Esophagus squamous epithelium (tissue), 5 donors: ENCODE measurements at regions not wholly inside any gene's neighbourhood (a gene's known extent, or its start where the extent isn't known, plus 50 kb on each side); places are given as distances from the start of the nearest gene placed in this dataset.
"Not testable (repeated sequence)": the region's sequence is repeated elsewhere in the genome, so short reads cannot be mapped to it uniquely, and the experiment has no call there.

Experiments used
- DNase-seq: peaks from one replicate; lab custom pipeline; 2025; lab: John Stamatoyannopoulos, UW
- H3K27ac ChIP-seq, 4 donors: fragments of 200-600 bp; sonication (generic); one replicate each; pipeline ENCODE4 v1.5.1; 2016 to 2019; ENCODE audit warnings: mild to moderate bottlenecking in 1 of 4
- H3K27me3 ChIP-seq, 4 donors: fragments of 200-600 bp; sonication (generic); 1 replicate in 3 of 4; 2 replicates in 1 of 4; pipeline versions ENCODE4 v1.5.1 to v1.6.0; 2017 to 2021; ENCODE audit warnings: antibody characterized with exemption in 1 of 4
- H3K36me3 ChIP-seq, 3 donors: fragments of 200-600 bp; sonication (generic); one replicate each; pipeline ENCODE4 v1.5.1; 2016 to 2019
- H3K4me1 ChIP-seq, 3 donors: fragments of 200-600 bp; sonication (generic); one replicate each; pipeline ENCODE4 v1.5.1; 2017 to 2019
- H3K4me3 ChIP-seq, 4 donors: fragments of 200-600 bp; sonication (generic); 1 replicate in 3 of 4; 2 replicates in 1 of 4; pipeline ENCODE4 v1.5.1; 2016 to 2019; ENCODE audit warnings: mild to moderate bottlenecking in 2 of 4, moderate library complexity in 1 of 4
- H3K9me3 ChIP-seq, 3 donors: fragments of 200-600 bp; sonication (generic); one replicate each; pipeline ENCODE4 v1.5.1; 2016 to 2019
- POLR2A ChIP-seq, 4 donors: fragments of 450-650 bp; IDR thresholded peaks; one replicate each; pipeline ENCODE4 v1.6.1; 2017; ENCODE audit warnings: antibody characterized with exemption in 4 of 4, mild to moderate bottlenecking in 4 of 4, moderate library complexity in 3 of 4
- WGBS, 2 donors: methylation state at CpG; one replicate each; pipeline ENCODE4 v1.1.5; 2018; 5-methylcytosine and 5-hydroxymethylcytosine counted together
- intact Hi-C: fragments of 100-400 bp; cut with DNase I; formaldehyde crosslinking; loops from one replicate; pipeline ENCODE4 v1.15.0; 2022
- TF ChIP-seq, protein P1 (sequence below), 6 experiments: fragments of 450-650 bp in 4 of 6; fragments of 200-600 bp in 2 of 6; sonication (generic) in 2 of 6; IDR thresholded peaks; one replicate each; pipeline ENCODE4 v1.5.1; 2016 to 2019; ENCODE audit warnings: antibody characterized with exemption in 6 of 6, mild to moderate bottlenecking in 4 of 6, moderate library complexity in 4 of 6
- donor health status: DM: yes; HTN: yes; CAD: no.

DNA sequence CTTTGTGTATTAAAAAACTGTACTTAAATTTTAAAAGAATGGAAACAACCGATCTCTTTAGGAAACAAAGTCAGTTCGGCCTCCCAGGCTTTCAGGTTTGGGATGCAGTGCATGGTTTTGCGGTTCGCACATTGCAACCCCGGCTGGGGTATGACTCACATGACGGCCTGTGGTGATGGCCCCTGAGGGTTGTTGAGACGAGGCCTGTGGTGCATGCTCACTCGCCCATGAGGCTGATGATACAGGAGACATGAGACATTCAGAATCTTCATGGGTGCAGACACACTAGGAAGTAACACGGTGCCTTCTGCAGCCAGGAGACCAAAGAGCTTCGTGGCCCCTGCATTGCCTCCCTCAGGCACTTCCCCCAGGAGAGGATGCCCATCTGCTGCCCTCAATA lies 724.6 kb upstream of the SALL3 start:
- Histone ChIP-seq H3K9me3 (no peaks in the 10 kb centered on the region), H3K27me3 (no peaks in the 10 kb centered on the region), H3K4me3 (no peak overlapping the region), H3K27ac (no peak overlapping the region), H3K4me1 (no peaks in the 10 kb centered on the region), H3K36me3 (no peaks in the 10 kb centered on the region)
- 87 to 91% methylated on average over 8 to 9 of the region's 10 CpGs for WGBS, 2 donors
- no peak for DNase-seq
- intact Hi-C loops, result no loop called here
- TF ChIP-seq POLR2A (IDR thresholded peaks at IDR 0.05), result no peak
- TF ChIP-seq, protein P1, sequence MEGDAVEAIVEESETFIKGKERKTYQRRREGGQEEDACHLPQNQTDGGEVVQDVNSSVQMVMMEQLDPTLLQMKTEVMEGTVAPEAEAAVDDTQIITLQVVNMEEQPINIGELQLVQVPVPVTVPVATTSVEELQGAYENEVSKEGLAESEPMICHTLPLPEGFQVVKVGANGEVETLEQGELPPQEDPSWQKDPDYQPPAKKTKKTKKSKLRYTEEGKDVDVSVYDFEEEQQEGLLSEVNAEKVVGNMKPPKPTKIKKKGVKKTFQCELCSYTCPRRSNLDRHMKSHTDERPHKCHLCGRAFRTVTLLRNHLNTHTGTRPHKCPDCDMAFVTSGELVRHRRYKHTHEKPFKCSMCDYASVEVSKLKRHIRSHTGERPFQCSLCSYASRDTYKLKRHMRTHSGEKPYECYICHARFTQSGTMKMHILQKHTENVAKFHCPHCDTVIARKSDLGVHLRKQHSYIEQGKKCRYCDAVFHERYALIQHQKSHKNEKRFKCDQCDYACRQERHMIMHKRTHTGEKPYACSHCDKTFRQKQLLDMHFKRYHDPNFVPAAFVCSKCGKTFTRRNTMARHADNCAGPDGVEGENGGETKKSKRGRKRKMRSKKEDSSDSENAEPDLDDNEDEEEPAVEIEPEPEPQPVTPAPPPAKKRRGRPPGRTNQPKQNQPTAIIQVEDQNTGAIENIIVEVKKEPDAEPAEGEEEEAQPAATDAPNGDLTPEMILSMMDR (IDR thresholded peaks at IDR 0.05), result no peak

DNA sequence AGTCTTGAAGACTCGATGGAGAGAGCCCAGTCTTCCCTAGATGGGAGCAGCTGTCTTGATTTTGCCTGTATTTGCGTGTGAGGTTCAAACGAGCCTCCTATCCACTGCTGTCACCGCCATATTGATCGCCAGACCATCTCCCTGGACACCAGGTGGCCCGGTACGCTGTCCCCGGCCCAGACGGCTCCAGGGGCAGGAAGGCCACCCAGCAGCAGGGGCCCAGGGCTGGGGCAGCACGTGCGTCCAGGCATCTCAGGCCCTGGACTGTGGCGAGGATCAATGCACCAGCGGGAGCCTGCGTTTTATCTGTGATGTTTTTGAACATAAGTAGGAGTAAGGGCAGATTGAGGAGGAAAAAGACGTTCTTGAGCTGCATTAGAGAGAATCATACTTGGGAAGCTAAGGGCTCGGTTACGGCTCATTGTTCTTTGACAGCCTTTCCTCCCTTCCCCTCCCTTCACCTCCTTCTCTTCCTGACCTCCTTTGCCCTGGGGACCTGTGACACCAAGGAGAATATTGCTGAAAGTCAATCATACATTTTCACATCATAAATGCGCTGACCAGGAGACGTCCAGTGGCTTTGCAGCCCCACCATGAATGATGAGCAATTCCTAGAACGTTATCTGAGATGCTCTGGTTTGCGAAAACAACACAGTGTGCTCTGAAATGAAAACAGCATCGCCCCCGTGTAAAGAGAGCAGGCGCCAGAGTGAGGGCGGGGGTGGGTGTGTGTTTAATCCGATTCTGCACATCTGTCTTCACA lies 711.2 kb upstream of the SALL3 start:
- Histone ChIP-seq H3K27me3 (no peaks in the 10 kb centered on the region), H3K9me3 (no peaks in the 10 kb centered on the region), H3K4me1 (no peaks in the 10 kb centered on the region), H3K36me3 (no peaks in the 10 kb centered on the region), H3K27ac (no peak overlapping the region), H3K4me3 (no peak overlapping the region)
- DNase-seq, result no peak
- intact Hi-C loops, result no loop called here
- 71 to 83% methylated on average over 17 of the region's 26 CpGs for WGBS, 2 donors
- no peak for TF ChIP-seq POLR2A (IDR thresholded peaks at IDR 0.05)
- TF ChIP-seq, protein P1 (IDR thresholded peaks at IDR 0.05), result no peak

DNA sequence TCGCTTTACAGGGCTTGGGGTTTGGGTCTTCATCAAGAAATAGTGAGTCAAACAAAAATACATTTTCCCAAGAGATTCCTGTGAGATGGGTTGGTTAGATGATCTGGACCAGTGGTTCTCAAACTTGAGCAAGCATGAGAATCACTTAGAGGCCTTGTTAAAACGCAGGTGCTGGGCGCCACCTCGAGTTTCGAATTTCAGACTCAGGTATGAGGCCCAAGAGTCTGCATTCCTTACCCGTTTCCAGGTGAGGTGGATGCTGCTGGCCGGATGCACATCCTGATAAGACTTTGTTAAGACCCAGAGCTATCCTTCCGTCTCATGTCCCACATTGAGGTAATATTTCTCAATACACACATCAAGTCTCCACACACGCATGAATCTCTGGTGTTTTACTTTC lies 707.8 kb upstream of the SALL3 start:
- WGBS, 2 donors, result 80 to 86% methylated on average over 9 of the region's 9 CpGs
- peaks cover 0 to 7% (median 0%) of the 10 kb centered on the region in 3 donors for H3K9me3 ChIP-seq
- TF ChIP-seq, protein P1 (IDR thresholded peaks at IDR 0.05), result no peak
- no peak for TF ChIP-seq POLR2A (IDR thresholded peaks at IDR 0.05)
- intact Hi-C loops, result no loop called here
- no peaks in the 10 kb centered on the region for H3K36me3 ChIP-seq
- no peaks in the 10 kb centered on the region for H3K27me3 ChIP-seq
- H3K27ac ChIP-seq, result no peak overlapping the region
- no peaks in the 10 kb centered on the region for H3K4me1 ChIP-seq
- no peak for DNase-seq
- no peak overlapping the region for H3K4me3 ChIP-seq

DNA sequence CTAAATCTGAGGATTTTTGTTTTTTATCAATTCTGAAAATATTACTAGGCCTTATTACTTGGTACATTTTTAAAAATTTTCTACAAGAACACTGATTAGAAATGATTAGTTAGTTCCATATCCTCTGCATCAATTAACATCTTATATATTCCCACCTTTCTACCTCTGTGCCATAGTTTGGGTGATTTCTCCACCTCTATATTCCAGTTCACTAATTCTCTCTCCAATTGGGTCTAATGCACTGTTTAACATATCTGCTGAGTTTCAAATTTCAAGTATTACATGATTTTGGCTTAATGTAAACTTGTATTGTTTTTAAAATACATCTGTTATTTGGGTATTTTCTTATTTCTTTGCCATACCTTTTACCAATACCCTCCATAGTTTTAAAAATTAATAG lies 705.7 kb upstream of the SALL3 start:
- no peak for TF ChIP-seq POLR2A (IDR thresholded peaks at IDR 0.05)
- TF ChIP-seq, protein P1 (IDR thresholded peaks at IDR 0.05), result no peak
- no peaks in the 10 kb centered on the region for H3K36me3 ChIP-seq
- no peak overlapping the region for H3K27ac ChIP-seq
- H3K4me1 ChIP-seq, result no peaks in the 10 kb centered on the region
- H3K9me3 ChIP-seq, result peaks cover 0 to 7% (median 0%) of the 10 kb centered on the region in 3 donors
- H3K4me3 ChIP-seq, result no peak overlapping the region
- intact Hi-C loops, result no loop called here
- no peaks in the 10 kb centered on the region for H3K27me3 ChIP-seq
- no peak for DNase-seq

DNA sequence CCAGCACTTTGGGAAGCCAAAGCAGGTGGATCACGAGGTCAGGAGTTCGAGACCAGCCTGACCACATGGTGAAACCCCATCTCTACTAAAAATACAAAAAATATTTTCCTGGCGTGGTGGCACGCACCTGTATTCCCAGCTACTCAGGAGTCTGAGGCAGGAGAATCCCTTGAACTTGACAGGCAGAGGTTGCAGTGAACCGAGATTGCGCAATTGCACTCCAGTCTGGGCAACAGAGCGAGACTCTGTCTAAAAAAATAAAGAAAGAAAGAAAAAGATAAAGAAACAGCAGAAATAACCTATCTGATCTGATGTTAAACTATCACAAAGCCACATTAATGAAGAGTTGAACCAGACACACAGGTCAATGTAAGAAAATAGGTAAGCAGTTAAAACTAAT lies 696.2 kb upstream of the SALL3 start:
- H3K27me3 ChIP-seq, H3K36me3 ChIP-seq, H3K4me3 ChIP-seq, H3K27ac ChIP-seq, H3K9me3 ChIP-seq, intact Hi-C loops, H3K4me1 ChIP-seq, DNase-seq: not testable (repeated sequence)
- 72 to 82% methylated on average over 7 of the region's 7 CpGs for WGBS, 2 donors
